GM12878 (cell line): ENCODE measurements at regions not wholly inside any gene's neighbourhood (a gene's known extent, or its start where the extent isn't known, plus 50 kb on each side); places are given as distances from the start of the nearest gene placed in this dataset.

Experiments used
- ATAC-seq: fragments of 200-7000 bp; cut with Tn5 transposase; 3 replicates; pipeline ENCODE4 v1.9.1; 2020; ENCODE audit warnings: mild to moderate bottlenecking, moderate library complexity
- BruUV-seq: library from RNA; stranded (reverse); fragments of 400-500 nt; replicated peaks from 2 replicates; lab custom pipeline; 2021; lab: Mats Ljungman, UMichigan
- CTCF ChIA-PET: fragments of 300-600 bp; sonication (Branson Sonifier 250); formaldehyde crosslinking; extraction: SDS; loops from one replicate; lab custom pipeline; 2021; ENCODE audit warnings: inconsistent platforms; lab: Yijun Ruan, JAX
- POLR2A ChIA-PET: fragments of 350-600 bp; formaldehyde crosslinking; extraction: SDS; loops from one replicate; lab custom pipeline; 2021; ENCODE audit warnings: inconsistent platforms; lab: Charles Lee
- RAD21 ChIA-PET: fragments of 300-600 bp; sonication (Branson Sonifier 250); formaldehyde crosslinking; loops from one replicate; lab custom pipeline; 2023; ENCODE audit warnings: antibody characterized with exemption; ENCODE audit not compliant: unreplicated experiment; lab: Charles Lee
- SMC1A ChIA-PET: fragments of 300-600 bp; sonication (Branson Sonifier 250); formaldehyde crosslinking; loops from one replicate; lab custom pipeline; 2023; ENCODE audit not compliant: unreplicated experiment, uncharacterized antibody; lab: Charles Lee
- DNase-seq: peaks from one replicate; pipeline ENCODE4 v3.0.0-alpha.2; 2011; ENCODE audit warnings: low read depth, low spot score
- FAIRE-seq: peaks from 3 replicates; lab custom pipeline; 2011; peaks lifted over from hg19 to GRCh38; lab: Jason Lieb, UNC
- H2AFZ ChIP-seq: 2 replicates; pipeline ENCODE4 v1.6.0; 2011; ENCODE audit warnings: low read depth, low read length, control low read depth; ENCODE audit not compliant: control insufficient read depth
- H3K27ac ChIP-seq: 2 replicates; pipeline ENCODE4 v1.5.1; 2011; ENCODE audit warnings: control low read depth; ENCODE audit not compliant: control insufficient read depth, insufficient read depth
- H3K27me3 ChIP-seq, 2 experiments: replicated peaks in 1 of 2; 2 replicates each; pipeline versions ENCODE4 v1.6.0 to v1.6.1; 2011; ENCODE audit warnings: low read length in 1 of 2; ENCODE audit not compliant: control insufficient read depth in 2 of 2, insufficient read depth in 2 of 2
- H3K36me3 ChIP-seq, 2 experiments: 2 replicates each; pipeline ENCODE4 v1.5.1; 2011; ENCODE audit warnings: low read length in 1 of 2; ENCODE audit not compliant: control insufficient read depth in 2 of 2, insufficient read depth in 2 of 2
- H3K4me1 ChIP-seq: 2 replicates; pipeline ENCODE4 v1.6.1; 2011; ENCODE audit warnings: mild to moderate bottlenecking, low read length, moderate library complexity, mixed read lengths; ENCODE audit not compliant: control insufficient read depth, insufficient read depth
- H3K4me2 ChIP-seq: 2 replicates; pipeline ENCODE4 v1.6.0; 2011; ENCODE audit warnings: control low read depth; ENCODE audit not compliant: control insufficient read depth, insufficient read depth
- H3K4me3 ChIP-seq: fragments of 200-600 bp; sonication (generic); 2 replicates; pipeline ENCODE4 v1.5.1; 2016
- H3K79me2 ChIP-seq: 2 replicates; pipeline ENCODE4 v1.6.0; 2011; ENCODE audit warnings: low read length; ENCODE audit not compliant: control insufficient read depth, insufficient read depth
- H3K9ac ChIP-seq: 2 replicates; pipeline ENCODE4 v1.8.0; 2011; ENCODE audit warnings: low read length, control low read depth, mixed read lengths; ENCODE audit not compliant: control insufficient read depth, insufficient read depth
- H3K9me3 ChIP-seq: replicated peaks from 3 replicates; pipeline ENCODE4 v1.5.1; 2011; ENCODE audit warnings: mild to moderate bottlenecking, low read length; ENCODE audit not compliant: control insufficient read depth, insufficient read depth
- H4K20me1 ChIP-seq: 2 replicates; pipeline ENCODE4 v1.6.0; 2011; ENCODE audit not compliant: control insufficient read depth, insufficient read depth
- BHLHE40 ChIP-seq, 2 experiments: fragments of 450-650 bp in 1 of 2; IDR thresholded peaks; 2 replicates each; pipeline ENCODE4 v1.6.1; 2011 to 2017; ENCODE audit warnings: low read depth in 2 of 2, borderline replicate concordance in 1 of 2, improper control_type of control experiment in 1 of 2, low read length in 1 of 2, mild to moderate bottlenecking in 1 of 2
- CREB1 ChIP-seq: IDR thresholded peaks from 2 replicates; pipeline ENCODE4 v1.6.1; 2012; ENCODE audit warnings: low read depth, mild to moderate bottlenecking, inconsistent platforms
- MAX ChIP-seq: IDR thresholded peaks from 2 replicates; pipeline ENCODE4 v1.6.1; 2012; ENCODE audit warnings: low read depth, low read length, improper control_type of control experiment
- NKRF ChIP-seq: fragments of 450-650 bp; conservative IDR thresholded peaks from 2 replicates; pipeline ENCODE4 v1.6.1; 2017; ENCODE audit warnings: mild to moderate bottlenecking, moderate library complexity
- NR2C2 ChIP-seq: IDR thresholded peaks from 2 replicates; pipeline ENCODE4 v1.6.1; 2011; ENCODE audit warnings: borderline replicate concordance, low read depth; ENCODE audit not compliant: control insufficient read depth, insufficient read length
- SRF ChIP-seq, 2 experiments: IDR thresholded peaks; 2 replicates each; pipeline ENCODE4 v1.6.1; 2011; ENCODE audit warnings: low read depth in 2 of 2, low read length in 2 of 2, mild to moderate bottlenecking in 1 of 2, moderate library complexity in 1 of 2
- SUPT20H ChIP-seq: IDR thresholded peaks from 2 replicates; pipeline ENCODE4 v1.6.1; 2011; ENCODE audit warnings: low read depth, mild to moderate bottlenecking, low read length, moderate library complexity, borderline replicate concordance; ENCODE audit not compliant: control insufficient read depth
- TCF7 ChIP-seq: IDR thresholded peaks from 2 replicates; pipeline ENCODE4 v1.6.1; 2014; ENCODE audit warnings: antibody characterized with exemption, borderline replicate concordance
- ZBTB33 ChIP-seq: fragments of 450-650 bp; IDR thresholded peaks from 2 replicates; pipeline ENCODE4 v1.6.1; 2017; ENCODE audit warnings: mild to moderate bottlenecking
- ZNF207 ChIP-seq: fragments of 450-650 bp; IDR thresholded peaks from 2 replicates; pipeline ENCODE4 v1.6.1; 2014; ENCODE audit warnings: antibody characterized with exemption, mild to moderate bottlenecking, borderline replicate concordance
- ZSCAN29 ChIP-seq: fragments of 450-650 bp; IDR thresholded peaks from 2 replicates; pipeline ENCODE4 v1.6.1; 2017; ENCODE audit warnings: mild to moderate bottlenecking, moderate library complexity
- ZZZ3 ChIP-seq: IDR thresholded peaks from 2 replicates; pipeline ENCODE4 v1.6.1; 2011; ENCODE audit warnings: low read depth; ENCODE audit not compliant: control insufficient read depth, insufficient read length
- in situ Hi-C: fragments of 300-500 bp; cut with MboI; formaldehyde crosslinking; loops from 9 replicates; pipeline ENCODE4 v1.14.3; 2018; ENCODE audit warnings: mixed read lengths
- intact Hi-C: fragments of 100-400 bp; cut with micrococcal nuclease; formaldehyde crosslinking; loops from one replicate; pipeline ENCODE4 v1.14.2; 2022; ENCODE audit not compliant: unreplicated experiment
- TF ChIP-seq, protein P1 (sequence below): fragments of 450-650 bp; formaldehyde crosslinking; IDR thresholded peaks from 2 replicates; pipeline ENCODE4 v1.5.0; 2022; ENCODE audit warnings: mild to moderate bottlenecking, missing genetic modification characterization

- Histone ChIP-seq H3K9me3 (no peaks in the 10 kb centered on the region), H3K9ac (no peak overlapping the region), H3K27me3 (no peaks in the 10 kb centered on the region), H3K36me3 (no peaks in the 10 kb centered on the region), H3K27ac (no peak overlapping the region), H3K4me2 (no peak overlapping the region), H3K79me2 (no peaks in the 10 kb centered on the region), H3K4me3 (no peak overlapping the region), H2AFZ (no peak overlapping the region), H4K20me1 (no peaks in the 10 kb centered on the region), H3K4me1 (no peaks in the 10 kb centered on the region)
- ATAC-seq (no peak), DNase-seq (no peak), FAIRE-seq (no peak)
- TF ChIP-seq ZBTB33 (no peak), NR2C2 (no peak), SUPT20H (no peak), ZNF207 (no peak), ZZZ3 (no peak), ZSCAN29 (no peak), NKRF (no peak), TCF7 (no peak), CREB1 (no peak), BHLHE40 (IDR thresholded peaks at IDR 0.05; ENCODE audit: borderline replicate concordance in 1 of 2, low read depth in 2 of 2, low read length in 1 of 2) (no peak), MAX (no peak), SRF (IDR thresholded peaks at IDR 0.05; ENCODE audit: low read depth in 2 of 2, low read length in 2 of 2) (no peak)
- TF ChIP-seq, protein P1, sequence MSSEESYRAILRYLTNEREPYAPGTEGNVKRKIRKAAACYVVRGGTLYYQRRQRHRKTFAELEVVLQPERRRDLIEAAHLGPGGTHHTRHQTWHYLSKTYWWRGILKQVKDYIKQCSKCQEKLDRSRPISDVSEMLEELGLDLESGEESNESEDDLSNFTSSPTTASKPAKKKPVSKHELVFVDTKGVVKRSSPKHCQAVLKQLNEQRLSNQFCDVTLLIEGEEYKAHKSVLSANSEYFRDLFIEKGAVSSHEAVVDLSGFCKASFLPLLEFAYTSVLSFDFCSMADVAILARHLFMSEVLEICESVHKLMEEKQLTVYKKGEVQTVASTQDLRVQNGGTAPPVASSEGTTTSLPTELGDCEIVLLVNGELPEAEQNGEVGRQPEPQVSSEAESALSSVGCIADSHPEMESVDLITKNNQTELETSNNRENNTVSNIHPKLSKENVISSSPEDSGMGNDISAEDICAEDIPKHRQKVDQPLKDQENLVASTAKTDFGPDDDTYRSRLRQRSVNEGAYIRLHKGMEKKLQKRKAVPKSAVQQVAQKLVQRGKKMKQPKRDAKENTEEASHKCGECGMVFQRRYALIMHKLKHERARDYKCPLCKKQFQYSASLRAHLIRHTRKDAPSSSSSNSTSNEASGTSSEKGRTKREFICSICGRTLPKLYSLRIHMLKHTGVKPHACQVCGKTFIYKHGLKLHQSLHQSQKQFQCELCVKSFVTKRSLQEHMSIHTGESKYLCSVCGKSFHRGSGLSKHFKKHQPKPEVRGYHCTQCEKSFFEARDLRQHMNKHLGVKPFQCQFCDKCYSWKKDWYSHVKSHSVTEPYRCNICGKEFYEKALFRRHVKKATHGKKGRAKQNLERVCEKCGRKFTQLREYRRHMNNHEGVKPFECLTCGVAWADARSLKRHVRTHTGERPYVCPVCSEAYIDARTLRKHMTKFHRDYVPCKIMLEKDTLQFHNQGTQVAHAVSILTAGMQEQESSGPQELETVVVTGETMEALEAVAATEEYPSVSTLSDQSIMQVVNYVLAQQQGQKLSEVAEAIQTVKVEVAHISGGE (CRISPR knock-in tag), result no peak
- BruUV-seq, result no TSS peak
- intact Hi-C loops, result no loop called here
- POLR2A ChIA-PET, result no interaction called here
- CTCF ChIA-PET, result interaction anchor here (0.7 kb wide), 1 partner anchor 1071 kb away, joined by 3 read pairs; no protein-coding TSS in a partner anchor
- SMC1A ChIA-PET, result no interaction called here
- RAD21 ChIA-PET, result no interaction called here
- in situ Hi-C loops, result no loop called here
These were observed 1934.9 kb downstream of the ARAP2 start for GRCh38 chr4:34309383-34309906.
